H1 (cell line): ENCODE measurements at regions not wholly inside any gene's neighbourhood (a gene's known extent, or its start where the extent isn't known, plus 50 kb on each side); places are given as distances from the start of the nearest gene placed in this dataset.

Source experiments
- CTCF ChIA-PET: fragments of 300-600 bp; sonication (Branson Sonifier 250); formaldehyde crosslinking; loops from one replicate; lab custom pipeline; 2021; ENCODE audit not compliant: partially characterized antibody; lab: Charles Lee
- POLR2A ChIA-PET: fragments of 300-600 bp; sonication (Branson Sonifier 250); formaldehyde crosslinking; loops from one replicate; lab custom pipeline; 2021; ENCODE audit warnings: inconsistent platforms; ENCODE audit not compliant: partially characterized antibody; lab: Charles Lee
- DNase-seq, 2 experiments: peaks; one replicate each; pipeline versions ENCODE4 v3.0.0 to v3.0.0-alpha.2; 2010 to 2022; ENCODE audit warnings: low spot score in 2 of 2, low read depth in 1 of 2, mixed read lengths in 1 of 2
- FAIRE-seq: peaks from 2 replicates; lab custom pipeline; 2011; peaks lifted over from hg19 to GRCh38; lab: Jason Lieb, UNC
- H2AFZ ChIP-seq: 2 replicates; pipeline ENCODE4 v1.8.1; 2012; ENCODE audit warnings: low read length, inconsistent platforms
- H2AK5ac ChIP-seq: 2 replicates; pipeline ENCODE4 v1.6.1; 2013; ENCODE audit warnings: low read depth, low read length
- H2BK120ac ChIP-seq: replicated peaks from 2 replicates; pipeline ENCODE3; 2013; ENCODE audit warnings: low read depth, low read length, inconsistent platforms
- H2BK12ac ChIP-seq: 2 replicates; pipeline ENCODE4 v1.6.1; 2013; ENCODE audit warnings: low read depth, low read length
- H2BK15ac ChIP-seq: 2 replicates; pipeline ENCODE4 v1.6.1; 2013; ENCODE audit warnings: low read length
- H2BK20ac ChIP-seq: 2 replicates; pipeline ENCODE4 v1.6.1; 2013; ENCODE audit warnings: low read length
- H2BK5ac ChIP-seq: 2 replicates; pipeline ENCODE4 v1.6.1; 2013; ENCODE audit warnings: low read depth, low read length
- H3K14ac ChIP-seq: 2 replicates; pipeline ENCODE4 v1.6.1; 2013; ENCODE audit warnings: inconsistent platforms; ENCODE audit not compliant: insufficient read length
- H3K18ac ChIP-seq: 2 replicates; pipeline ENCODE4 v1.6.1; 2013; ENCODE audit warnings: low read length; ENCODE audit errors: extremely low read depth
- H3K23ac ChIP-seq: 2 replicates; pipeline ENCODE4 v1.6.1; 2013; ENCODE audit warnings: inconsistent platforms; ENCODE audit not compliant: insufficient read length
- H3K23me2 ChIP-seq: 2 replicates; pipeline ENCODE4 v1.6.1; 2013; ENCODE audit warnings: low read depth, low read length
- H3K27ac ChIP-seq: 2 replicates; pipeline ENCODE4 v1.6.1; 2011; ENCODE audit warnings: low read depth, low read length, inconsistent platforms
- H3K27me3 ChIP-seq, 4 experiments: replicated peaks in 1 of 4; 1 replicate in 1 of 4; 2 replicates in 3 of 4; pipeline versions ENCODE4 v1.6.1 to v1.8.1; 2011 to 2013; ENCODE audit warnings: low read length in 3 of 4, mild to moderate bottlenecking in 3 of 4, inconsistent platforms in 2 of 4, mixed read lengths in 2 of 4, moderate library complexity in 1 of 4; ENCODE audit not compliant: control insufficient read depth in 3 of 4, insufficient read depth in 3 of 4; ENCODE audit errors: extremely low read depth in 1 of 4
- H3K36me3 ChIP-seq, 4 experiments: 2 replicates each; pipeline versions ENCODE4 v1.6.1 to v1.8.1; 2011 to 2013; ENCODE audit warnings: mild to moderate bottlenecking in 4 of 4, low read length in 3 of 4, moderate library complexity in 2 of 4, control low read depth in 1 of 4, inconsistent platforms in 1 of 4; ENCODE audit not compliant: insufficient read depth in 4 of 4, control insufficient read depth in 2 of 4
- H3K4ac ChIP-seq: replicated peaks from 2 replicates; pipeline ENCODE3; 2013; ENCODE audit warnings: low read length, low read depth, mixed read lengths, inconsistent platforms; ENCODE audit not compliant: insufficient read length
- H3K4me1 ChIP-seq, 4 experiments: replicated peaks in 1 of 4; 1 replicate in 1 of 4; 2 replicates in 3 of 4; pipeline versions ENCODE4 v1.6.1 to v1.8.1; 2011 to 2013; ENCODE audit warnings: low read length in 3 of 4, inconsistent platforms in 2 of 4, mixed read lengths in 1 of 4; ENCODE audit not compliant: insufficient read depth in 4 of 4, control insufficient read depth in 3 of 4
- H3K4me2 ChIP-seq, 2 experiments: 2 replicates each; pipeline versions ENCODE4 v1.6.1 to v1.8.1; 2011 to 2013; ENCODE audit warnings: low read depth in 2 of 2, low read length in 2 of 2, control low read depth in 1 of 2, inconsistent platforms in 1 of 2, mild to moderate bottlenecking in 1 of 2; ENCODE audit not compliant: insufficient read depth in 1 of 2
- H3K4me3 ChIP-seq, 4 experiments: fragments of 200-600, 300-600 bp in 1 of 4; sonication (generic), shearing (Covaris generic), sonication (Bioruptor Twin) in 1 of 4; 2 replicates each; pipeline versions ENCODE4 v1.5.1 to v1.8.1; 2011 to 2016; ENCODE audit warnings: low read length in 4 of 4, low read depth in 3 of 4, control low read depth in 2 of 4, inconsistent platforms in 2 of 4, mild to moderate bottlenecking in 2 of 4, mixed read lengths in 1 of 4, moderate library complexity in 1 of 4; ENCODE audit not compliant: insufficient read depth in 2 of 4; ENCODE audit errors: extremely low read depth in 1 of 4
- H3K56ac ChIP-seq: replicated peaks from 2 replicates; pipeline ENCODE3; 2013; ENCODE audit warnings: low read depth, mild to moderate bottlenecking, mixed read lengths, low read length, inconsistent platforms; ENCODE audit not compliant: insufficient read length
- H3K79me1 ChIP-seq: 2 replicates; pipeline ENCODE4 v1.6.1; 2013; ENCODE audit warnings: low read depth, low read length, control low read depth
- H3K79me2 ChIP-seq, 2 experiments: 2 replicates each; pipeline versions ENCODE4 v1.6.1 to v1.8.1; 2012 to 2013; ENCODE audit warnings: low read length in 2 of 2, mild to moderate bottlenecking in 2 of 2, inconsistent platforms in 1 of 2; ENCODE audit not compliant: insufficient read depth in 2 of 2, control insufficient read depth in 1 of 2
- H3K9ac ChIP-seq, 4 experiments: replicated peaks in 1 of 4; 1 replicate in 1 of 4; 2 replicates in 3 of 4; pipeline versions ENCODE4 v1.6.1 to v1.8.1; 2011 to 2013; ENCODE audit warnings: low read depth in 3 of 4, low read length in 3 of 4, control low read depth in 2 of 4, mild to moderate bottlenecking in 2 of 4, moderate library complexity in 2 of 4, inconsistent platforms in 1 of 4; ENCODE audit errors: extremely low read depth in 1 of 4
- H3K9me3 ChIP-seq, 2 experiments: 2 replicates each; pipeline versions ENCODE4 v1.6.1 to v1.8.1; 2012 to 2013; ENCODE audit warnings: mild to moderate bottlenecking in 2 of 2, moderate library complexity in 2 of 2, control low read depth in 1 of 2, inconsistent platforms in 1 of 2, low read depth in 1 of 2, low read length in 1 of 2, mixed read lengths in 1 of 2; ENCODE audit not compliant: insufficient read depth in 2 of 2
- H4K20me1 ChIP-seq, 2 experiments: replicated peaks in 1 of 2; 2 replicates each; pipeline versions ENCODE3 to v1.8.1; 2011 to 2013; ENCODE audit warnings: inconsistent platforms in 2 of 2, low read length in 2 of 2, mild to moderate bottlenecking in 1 of 2; ENCODE audit not compliant: insufficient read depth in 2 of 2, control insufficient read depth in 1 of 2
- H4K5ac ChIP-seq: 2 replicates; pipeline ENCODE4 v1.6.1; 2013; ENCODE audit warnings: low read length, low read depth, mixed read lengths, inconsistent platforms; ENCODE audit not compliant: insufficient read length
- H4K8ac ChIP-seq: 2 replicates; pipeline ENCODE4 v1.8.0; 2013; ENCODE audit warnings: mild to moderate bottlenecking, moderate library complexity, low read length, inconsistent platforms; ENCODE audit not compliant: insufficient read depth; ENCODE audit errors: extremely low read depth
- H4K91ac ChIP-seq: replicated peaks from 2 replicates; pipeline ENCODE3; 2013; ENCODE audit warnings: low read length, mixed read lengths, inconsistent platforms; ENCODE audit not compliant: insufficient read length
- CEBPB ChIP-seq: IDR thresholded peaks from 2 replicates; pipeline ENCODE4 v1.6.1; 2012; ENCODE audit warnings: low read depth, low read length
- EGR1 ChIP-seq: IDR thresholded peaks from 2 replicates; pipeline ENCODE4 v1.6.1; 2011; ENCODE audit warnings: low read depth, low read length, borderline replicate concordance
- GTF2F1 ChIP-seq: IDR thresholded peaks from 2 replicates; pipeline ENCODE4 v1.6.1; 2012; ENCODE audit warnings: low read depth, low read length, improper control_type of control experiment, borderline replicate concordance
- KDM5A ChIP-seq: fragments of 200-600 bp; IDR thresholded peaks from 2 replicates; pipeline ENCODE4 v1.7.1; 2012; ENCODE audit warnings: mild to moderate bottlenecking, low read length, inconsistent platforms, mixed read lengths
- RAD21 ChIP-seq, 2 experiments: IDR thresholded peaks in 1 of 2; conservative IDR thresholded peaks in 1 of 2; 2 replicates each; pipeline ENCODE4 v1.6.1; 2011; ENCODE audit warnings: low read depth in 2 of 2, low read length in 2 of 2, improper control_type of control experiment in 1 of 2, inconsistent platforms in 1 of 2, mild to moderate bottlenecking in 1 of 2, moderate library complexity in 1 of 2
- RXRA ChIP-seq: IDR thresholded peaks from 2 replicates; pipeline ENCODE4 v1.6.1; 2011; ENCODE audit warnings: low read depth, mild to moderate bottlenecking, low read length, moderate library complexity; ENCODE audit not compliant: insufficient read depth
- WGBS, 2 experiments: shearing (Covaris generic) in 1 of 2; methylation state at CpG; one replicate each; pipeline versions ENCODE4 v1.1.6 to v1.1.7; 2013 to 2015; ENCODE audit warnings: low lambda C conversion rate in 2 of 2, mixed read lengths in 2 of 2, inconsistent platforms in 1 of 2, low coverage in 1 of 2, missing lambda C conversion rate in 1 of 2; ENCODE audit not compliant: insufficient replicate concordance in 2 of 2, insufficient coverage in 1 of 2, insufficient read length in 1 of 2; ENCODE audit errors: extremely low coverage in 1 of 2, missing lambda C conversion rate in 1 of 2; 5-methylcytosine and 5-hydroxymethylcytosine counted together

DNA sequence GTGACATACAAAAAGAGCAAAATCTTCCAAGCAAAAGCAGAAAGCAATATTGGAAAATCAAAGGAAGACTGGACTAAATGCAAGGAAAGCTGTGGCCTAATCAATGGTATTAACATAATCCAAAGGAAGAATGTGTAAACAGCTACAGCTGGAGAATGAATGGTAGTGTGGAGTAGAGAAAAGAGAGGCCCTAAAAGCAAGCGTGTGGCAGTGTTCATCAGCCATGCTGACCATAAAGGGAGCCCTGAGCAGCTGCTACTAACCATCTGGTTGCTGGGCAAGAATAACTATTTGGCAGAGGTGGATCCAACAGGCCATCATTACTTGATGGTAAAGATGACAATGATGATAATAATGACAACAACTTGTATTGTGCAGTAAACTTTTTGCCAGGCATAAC, 148.5 kb upstream of the BEND6 start:
- H3K9ac ChIP-seq = no peak overlapping the region
- H3K79me2 ChIP-seq = peaks cover 3 to 93% of the 10 kb centered on the region in 2 experiments; a peak in 3 of 4 replicates
- H4K20me1 ChIP-seq = peaks cover 0 to 2% of the 10 kb centered on the region in 2 experiments
- DNase-seq = no peak
- H3K23me2 ChIP-seq = no peaks in the 10 kb centered on the region
- H3K23ac ChIP-seq = no peak overlapping the region
- ChIA-PET CTCF (interaction anchor here (0.9 to 3.8 kb wide), 2 partner anchors 15 to 44 kb away, joined by 5 to 9 read pairs; no protein-coding TSS in a partner anchor), POLR2A (interaction anchor here (1.2 kb wide), 2 partner anchors 9 to 10 kb away, joined by 4 read pairs; no protein-coding TSS in a partner anchor)
- FAIRE-seq = no peak
- no peak overlapping the region for H4K5ac ChIP-seq
- no peak overlapping the region for H3K4ac ChIP-seq
- no peak overlapping the region for H3K4me3 ChIP-seq
- peaks cover 0 to 14% (median 4%) of the 10 kb centered on the region in 4 experiments; a peak in 4 of 7 replicates for H3K4me1 ChIP-seq
- no peak overlapping the region for H2BK5ac ChIP-seq
- H2AK5ac ChIP-seq = no peak overlapping the region
- no peak overlapping the region for H2AFZ ChIP-seq
- H3K36me3 ChIP-seq = no peaks in the 10 kb centered on the region
- no peak overlapping the region for H3K18ac ChIP-seq
- H3K4me2 ChIP-seq = no peak overlapping the region
- no peak overlapping the region for H3K14ac ChIP-seq
- H3K27me3 ChIP-seq = no peaks in the 10 kb centered on the region
- no peaks in the 10 kb centered on the region for H3K79me1 ChIP-seq
- no peak overlapping the region for H2BK120ac ChIP-seq
- no peaks in the 10 kb centered on the region for H3K9me3 ChIP-seq
- no peak overlapping the region for H4K91ac ChIP-seq
- H2BK20ac ChIP-seq = no peak overlapping the region
- TF ChIP-seq RAD21 (IDR thresholded peaks at IDR 0.05 in 1 of 2, conservative IDR thresholded peaks at IDR 0.05 in 1 of 2; ENCODE audit: low read depth in 2 of 2, low read length in 2 of 2) (no peak), KDM5A (no peak), EGR1 (no peak), RXRA (no peak), CEBPB (no peak), GTF2F1 (no peak)
- TF ChIP-seq, all 59 proteins: peak for 0
- H2BK15ac ChIP-seq = no peak overlapping the region
- no peak overlapping the region for H3K56ac ChIP-seq
- H4K8ac ChIP-seq = no peak overlapping the region
- 79% methylated on average over 1 of the region's 1 CpG; no CpG with 5 or more reads in 1 of the 2 experiments for WGBS, 2 experiments
- H3K27ac ChIP-seq = no peak overlapping the region
- no peak overlapping the region for H2BK12ac ChIP-seq
